ENCODE measurements at regions not wholly inside any gene's neighbourhood (a gene's known extent, or its start where the extent isn't known, plus 50 kb on each side); places are given as distances from the start of the nearest gene placed in this dataset.
"Not testable (repeated sequence)": the region's sequence is repeated elsewhere in the genome, so short reads cannot be mapped to it uniquely, and the experiment has no call there.

DNA sequence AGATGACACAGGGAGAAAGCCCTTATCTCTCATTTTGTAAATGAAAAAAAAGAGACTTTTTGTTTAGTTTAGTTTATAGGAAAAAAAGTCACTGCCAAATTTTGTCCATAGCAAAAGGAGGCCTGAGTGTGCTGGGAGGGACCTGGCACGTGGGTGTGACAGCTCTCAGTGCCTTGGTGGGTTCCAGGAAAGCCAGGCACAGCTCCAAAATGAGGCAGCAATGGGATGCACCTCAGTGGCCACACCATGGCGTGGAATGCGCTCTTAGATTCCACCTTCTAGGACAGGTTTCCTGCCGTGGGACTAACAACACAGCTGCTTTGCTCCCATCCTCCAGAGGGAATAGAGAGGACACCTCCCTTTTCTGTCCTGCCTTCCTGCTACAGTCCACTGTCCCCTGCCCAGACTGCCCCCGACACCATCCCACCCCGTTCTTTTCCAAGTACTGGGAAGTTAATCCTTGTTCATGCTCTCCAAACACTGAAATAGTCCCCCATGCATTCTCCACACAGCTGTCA lies 207.6 kb downstream of the EMP1 start:
- no peak for DNase-seq (ENCODE audit: low read depth in 2 of 3, low spot score in 2 of 3)

DNA sequence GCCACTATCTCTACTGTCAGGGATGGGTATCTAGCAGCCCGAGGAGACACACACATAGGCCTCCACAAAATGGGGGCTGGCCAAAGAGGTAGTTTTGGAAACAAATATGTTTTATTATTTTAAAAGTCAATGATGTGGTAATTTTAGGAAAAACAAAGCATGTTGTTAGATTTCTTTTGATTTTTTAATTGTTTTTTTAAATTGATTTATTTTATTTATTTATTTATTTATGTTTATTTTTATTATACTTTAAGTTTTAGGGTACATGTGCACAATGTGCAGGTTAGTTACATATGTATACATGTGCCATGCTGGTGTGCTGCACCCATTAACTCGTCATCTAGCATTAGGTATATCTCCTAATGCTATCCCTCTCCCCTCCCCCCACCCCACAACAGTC lies 194.8 kb downstream of the EMP1 start:
- not testable (repeated sequence) for DNase-seq (ENCODE audit: low read depth in 2 of 3, low spot score in 2 of 3)

DNA sequence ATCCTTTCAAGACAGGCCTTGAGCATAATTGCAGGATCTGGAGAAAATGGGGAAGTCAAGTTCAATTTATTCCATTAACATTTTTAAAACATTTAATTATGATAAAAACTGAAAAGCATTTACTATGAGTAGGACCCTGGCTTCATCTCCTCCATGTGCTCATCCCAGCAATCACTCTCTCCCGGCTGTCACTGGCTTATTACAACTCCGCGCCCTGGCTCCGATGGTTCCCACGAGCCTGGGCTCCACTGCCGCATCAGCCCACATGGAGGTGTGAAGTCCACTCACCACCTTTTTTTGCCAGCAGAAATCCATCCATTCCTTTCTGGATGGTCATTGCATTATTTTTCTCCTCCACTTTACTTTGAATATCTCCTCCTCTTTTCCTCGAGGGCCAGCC lies 194.4 kb downstream of the EMP1 start:
- DNase-seq (ENCODE audit: low read depth in 2 of 3, low spot score in 2 of 3), result no peak

DNA sequence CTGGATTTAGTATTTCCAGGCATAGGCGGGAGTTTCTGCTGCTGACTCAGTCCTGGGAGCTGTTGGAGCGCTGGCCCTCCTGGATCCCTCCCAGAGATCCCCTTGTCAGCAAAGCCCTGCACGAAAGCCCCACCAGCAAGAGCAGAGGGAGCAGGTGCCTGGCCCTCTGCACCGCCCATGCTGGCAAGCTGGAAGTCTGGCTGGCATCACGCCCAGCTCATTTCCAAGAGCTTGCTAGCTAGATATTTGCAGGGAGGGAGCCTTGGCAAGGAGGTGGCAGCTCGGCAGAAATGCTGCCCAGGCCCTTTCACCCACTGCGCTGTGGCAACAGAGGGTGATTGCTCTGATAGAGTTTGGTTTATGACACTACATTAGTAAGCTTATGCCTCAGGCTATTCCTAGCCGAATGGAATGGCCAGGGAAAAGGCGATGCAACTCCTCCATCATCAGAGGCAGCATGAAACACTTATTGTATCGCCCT lies 193.9 kb downstream of the EMP1 start:
- no peak for DNase-seq (ENCODE audit: low read depth in 2 of 3, low spot score in 2 of 3)

DNA sequence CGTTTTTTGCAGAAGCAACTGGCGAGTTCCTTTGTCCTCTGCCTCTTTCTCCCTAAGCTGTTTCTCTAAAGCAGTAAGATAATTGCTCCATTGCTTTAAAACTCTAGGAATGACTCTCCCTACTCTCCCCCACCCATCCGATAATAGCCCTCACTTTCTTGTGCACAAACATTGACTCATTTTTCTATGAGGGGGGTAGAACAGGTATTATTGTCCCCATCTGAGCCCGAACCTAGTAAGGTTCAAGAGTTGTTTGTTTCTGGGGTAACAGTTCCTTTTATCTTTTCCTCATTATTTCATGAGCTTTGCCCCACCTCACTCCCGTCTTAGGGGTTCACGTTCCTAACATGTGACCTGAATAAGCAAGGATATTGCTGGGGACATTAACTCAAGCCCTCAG lies 190.6 kb downstream of the EMP1 start:
- DNase-seq (ENCODE audit: low read depth in 2 of 3, low spot score in 2 of 3), result no peak

DNA sequence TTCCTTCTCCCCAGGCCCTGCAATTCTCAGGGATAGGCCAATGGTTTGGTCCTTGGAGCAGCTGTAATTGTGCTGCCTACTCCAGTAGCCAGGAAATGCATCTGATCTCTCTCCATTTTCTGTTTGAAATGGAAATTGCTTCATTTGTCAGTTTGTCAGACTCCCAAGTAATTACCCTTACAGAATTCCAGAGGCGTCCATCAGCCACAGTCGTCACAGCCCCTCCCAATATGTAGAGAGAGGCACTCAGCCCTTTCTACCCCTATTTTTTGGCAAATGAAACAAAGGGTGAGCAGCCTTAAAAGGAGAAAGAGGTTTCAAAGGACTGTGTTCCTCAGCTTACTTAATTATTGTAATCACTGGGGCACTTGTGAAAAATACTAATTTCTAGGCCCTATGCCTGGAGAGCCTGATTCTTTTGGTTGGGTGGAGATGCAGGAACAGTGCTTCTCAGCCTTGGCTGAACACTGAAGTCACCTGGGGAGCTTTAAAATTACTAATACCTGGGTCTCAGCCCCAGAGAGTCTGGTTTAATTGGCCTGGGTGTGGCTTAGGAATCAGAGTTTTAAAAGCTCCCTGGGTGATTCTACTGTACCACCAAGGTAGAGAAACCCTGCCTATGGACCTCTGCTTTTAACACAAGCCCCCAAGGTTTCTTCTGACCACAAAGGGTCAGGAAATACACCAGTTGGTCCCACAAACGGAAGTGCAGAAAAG lies 190.0 kb downstream of the EMP1 start:
- no peak for DNase-seq (ENCODE audit: low read depth in 2 of 3, low spot score in 2 of 3)

DNA sequence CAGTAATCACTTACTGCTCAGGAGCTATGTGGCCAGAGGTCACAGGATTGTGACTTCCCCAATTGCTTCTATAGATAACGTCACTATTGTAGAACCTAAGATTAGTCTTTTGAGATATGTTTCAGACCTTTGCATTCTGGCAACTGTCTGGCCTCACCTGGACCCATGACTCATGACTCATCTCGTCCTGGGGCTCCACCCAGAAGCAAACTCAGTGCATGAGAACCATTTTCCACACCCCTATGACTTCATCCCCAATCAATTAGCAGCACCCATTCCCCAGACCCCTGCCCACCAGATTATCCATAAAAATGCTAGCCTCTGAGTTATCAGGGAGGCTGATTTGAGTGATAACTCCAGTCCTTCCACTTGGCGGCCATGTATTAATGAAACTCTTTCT lies 186.9 kb downstream of the EMP1 start:
- DNase-seq (ENCODE audit: low read depth in 2 of 3, low spot score in 2 of 3), result no peak

DNA sequence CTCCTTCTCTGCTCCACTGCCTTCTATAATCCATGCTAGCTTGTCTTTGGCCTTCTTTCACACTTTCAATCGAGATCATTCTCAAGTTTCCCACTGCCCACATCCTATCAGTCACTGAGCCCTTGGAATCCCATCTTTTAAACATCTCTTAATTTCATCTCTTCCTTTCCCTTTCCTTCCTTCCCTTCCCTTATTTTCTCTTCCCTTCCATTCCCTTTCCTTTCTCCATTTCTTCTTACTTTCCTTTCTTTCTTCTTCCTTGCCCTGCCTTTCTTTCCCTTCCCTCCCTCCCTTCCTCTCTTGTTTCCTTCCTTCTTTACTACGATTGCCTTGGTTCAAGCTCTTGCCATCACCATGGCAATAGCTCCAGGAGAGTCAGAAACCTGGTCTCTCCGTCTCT lies 183.8 kb downstream of the EMP1 start:
- DNase-seq (ENCODE audit: low read depth in 2 of 3, low spot score in 2 of 3), result no peak

DNA sequence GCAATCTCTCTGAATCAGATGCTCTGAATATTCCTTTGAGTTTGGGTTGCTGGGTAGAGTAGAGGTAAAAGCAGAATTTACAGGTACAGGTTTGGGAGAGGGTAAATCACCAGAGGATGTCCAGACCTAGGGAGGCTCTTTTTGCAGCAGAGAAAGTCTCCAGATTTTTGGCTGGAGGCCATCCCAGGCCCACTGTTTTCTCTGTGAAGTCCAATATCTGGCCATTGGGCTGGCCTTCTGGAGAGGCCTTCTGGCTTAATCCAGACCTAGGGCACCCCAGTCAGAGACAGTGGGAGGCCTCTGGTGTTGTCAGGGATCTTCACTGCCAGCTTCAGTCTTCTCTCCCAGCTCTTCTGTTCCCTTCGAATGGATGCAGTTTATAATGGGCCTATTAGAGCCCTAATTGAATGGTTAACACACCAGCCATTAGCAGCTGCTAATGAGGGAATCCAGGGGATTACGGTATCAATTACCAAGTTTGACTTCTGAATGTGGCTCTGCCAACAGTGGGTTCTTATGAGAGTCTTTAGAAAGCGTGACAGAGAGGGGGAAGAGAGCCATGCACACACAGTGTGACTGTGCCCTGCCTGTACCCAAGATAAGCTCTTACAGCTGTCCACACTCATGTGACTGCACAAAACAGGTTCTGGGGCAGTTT lies 183.1 kb downstream of the EMP1 start:
- DNase-seq (ENCODE audit: low read depth in 2 of 3, low spot score in 2 of 3), result no peak

DNA sequence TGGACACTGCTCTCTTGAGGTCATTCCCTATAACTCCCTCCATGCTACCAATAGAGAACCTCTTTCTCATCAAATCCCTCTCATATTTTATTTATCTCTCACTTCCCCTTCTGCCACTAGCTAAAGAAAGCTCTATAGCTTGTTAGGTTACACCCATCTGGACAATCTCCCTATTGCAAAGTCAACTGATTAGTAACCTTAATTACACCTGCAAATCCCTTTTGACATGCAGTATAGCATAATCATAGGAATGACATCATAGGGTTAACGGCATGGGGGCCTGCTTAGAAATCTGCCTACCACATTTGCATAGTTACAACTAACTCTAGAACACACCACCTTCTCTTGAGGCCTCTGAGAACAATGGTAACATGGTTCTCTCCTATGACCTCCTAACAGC lies 181.2 kb downstream of the EMP1 start:
- no peak for DNase-seq (ENCODE audit: low read depth in 2 of 3, low spot score in 2 of 3)

DNA sequence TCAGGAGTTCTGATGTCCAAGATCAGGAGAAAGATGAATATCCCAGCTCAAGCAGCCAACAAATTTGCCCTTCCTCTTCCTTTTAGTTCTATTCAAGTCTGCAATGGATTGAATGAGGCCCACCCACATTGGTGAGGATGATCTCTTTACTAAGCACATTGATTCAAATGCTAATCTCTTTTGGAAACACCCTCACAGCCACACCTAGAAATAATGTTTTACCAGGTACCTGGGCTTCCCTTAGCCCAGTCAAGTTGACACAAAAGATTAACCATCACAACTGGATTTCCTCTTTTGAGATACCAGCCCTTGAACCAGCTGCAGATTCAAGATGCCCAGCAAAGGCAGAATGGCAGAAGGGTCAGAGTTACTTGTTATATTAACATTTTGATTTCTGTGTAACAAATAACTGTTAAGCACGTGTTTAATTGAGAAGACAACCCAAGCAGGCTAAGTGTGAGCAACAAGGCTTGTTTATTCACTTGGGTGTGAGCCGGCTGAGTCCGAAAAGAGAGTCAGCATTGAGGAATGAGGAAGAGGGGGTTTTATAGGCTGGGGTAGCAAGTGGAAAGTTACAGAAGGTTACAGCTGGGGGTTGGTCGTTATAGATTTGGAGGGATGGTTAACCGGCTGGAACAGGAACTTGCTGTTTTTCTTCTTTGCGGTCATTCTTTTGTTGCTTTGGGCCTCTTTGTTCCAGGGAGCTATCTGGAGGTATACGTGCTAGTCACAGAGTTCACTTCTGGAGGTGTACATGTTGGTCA lies 180.3 kb downstream of the EMP1 start:
- DNase-seq (ENCODE audit: low read depth in 2 of 3, low spot score in 2 of 3), result no peak

DNA sequence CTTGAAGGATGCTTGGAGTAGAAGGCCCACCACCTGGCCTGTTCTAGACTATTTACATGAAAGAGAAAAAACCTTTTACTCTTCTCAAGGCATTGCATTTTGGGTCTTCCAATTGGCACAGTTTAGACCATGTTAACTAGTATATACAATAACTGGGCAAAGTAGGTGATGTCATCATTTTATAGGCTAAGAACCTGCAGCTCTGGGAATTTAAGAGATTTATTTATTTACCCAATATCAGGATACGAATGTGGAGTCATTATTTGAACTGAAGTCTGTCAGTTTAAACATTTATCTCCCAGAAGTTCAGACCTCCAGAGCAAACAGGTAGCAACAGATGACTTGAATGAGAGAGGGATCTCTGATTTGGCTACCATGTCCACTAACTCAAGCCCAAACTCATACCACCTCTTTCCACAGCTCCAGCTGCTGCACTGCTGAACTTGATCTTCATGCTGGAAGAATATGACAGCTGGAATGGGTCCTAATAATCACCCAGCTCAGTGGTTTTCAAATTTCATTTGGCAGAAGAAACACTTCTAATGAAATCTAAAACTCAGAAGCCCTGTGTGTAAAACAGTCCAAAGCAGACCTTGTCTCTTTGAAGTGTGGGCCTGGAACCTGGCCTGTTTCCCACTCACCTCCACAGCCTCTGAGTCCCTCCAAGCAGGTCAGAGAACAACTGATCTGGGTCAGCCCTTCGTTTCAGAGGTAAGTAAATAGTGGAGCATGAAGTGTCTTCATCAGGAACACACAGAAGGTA lies 179.2 kb downstream of the EMP1 start:
- DNase-seq (ENCODE audit: low read depth in 2 of 3, low spot score in 2 of 3), result no peak

DNA sequence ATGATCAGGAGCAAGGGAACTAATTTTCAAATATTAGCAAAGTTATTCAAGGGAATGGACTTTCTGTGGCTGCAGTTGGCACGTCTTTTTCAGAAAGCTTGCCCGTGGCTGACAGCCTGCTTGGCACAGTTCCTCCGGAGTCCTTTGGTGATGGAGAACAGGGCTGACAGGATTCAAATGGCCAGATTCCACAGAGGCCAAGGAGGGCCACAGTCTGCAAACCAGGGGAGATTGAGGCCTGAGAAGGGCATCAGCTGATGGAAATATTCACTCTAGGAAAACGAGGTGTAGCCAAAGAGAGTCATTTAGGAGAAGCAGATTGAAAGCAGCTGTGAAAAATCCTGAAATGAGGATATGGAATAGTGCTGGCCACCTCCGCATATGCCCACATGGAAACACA lies 178.3 kb downstream of the EMP1 start:
- DNase-seq (ENCODE audit: low read depth in 2 of 3, low spot score in 2 of 3), result no peak

DNA sequence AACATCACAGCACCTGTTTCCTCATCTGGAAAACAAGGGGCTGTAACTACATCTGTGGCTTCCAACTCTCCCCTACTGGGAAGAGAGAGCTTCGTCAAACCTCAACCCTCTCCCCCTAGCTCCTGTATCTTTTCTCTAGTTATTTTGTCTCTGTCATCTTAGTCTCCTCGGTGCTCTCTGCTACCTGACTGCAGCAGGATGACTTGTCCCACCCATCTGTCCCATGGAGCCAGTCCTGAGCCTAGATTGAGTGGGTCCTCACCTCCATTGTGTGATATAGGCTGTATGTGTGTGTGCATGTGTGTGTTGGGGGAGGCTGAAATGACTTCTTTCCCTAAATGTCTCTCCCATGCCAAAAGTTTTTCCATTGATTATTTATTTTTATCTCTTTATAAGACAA lies 177.3 kb downstream of the EMP1 start:
- no peak for DNase-seq (ENCODE audit: low read depth in 2 of 3, low spot score in 2 of 3)

DNA sequence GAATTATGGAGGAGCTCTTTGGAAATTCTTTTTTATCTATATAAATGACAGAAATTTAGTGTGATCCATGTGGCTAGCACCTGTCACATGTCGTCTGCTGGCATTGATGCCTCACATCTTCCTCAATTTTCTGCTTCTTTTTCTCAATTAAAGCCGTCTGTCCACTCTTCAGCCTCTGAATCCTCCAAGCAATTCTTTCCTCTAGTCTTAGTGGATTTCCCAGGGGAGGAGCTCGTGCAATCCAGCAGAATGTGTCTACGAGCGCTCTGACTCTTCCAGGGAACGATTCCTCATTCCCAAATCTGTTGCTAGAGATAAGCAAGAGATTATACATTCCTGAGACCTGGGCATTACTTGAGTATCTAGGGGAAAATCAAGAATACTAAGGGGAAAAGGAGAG lies 176.6 kb downstream of the EMP1 start:
- DNase-seq (ENCODE audit: low read depth in 2 of 3, low spot score in 2 of 3), result no peak

DNA sequence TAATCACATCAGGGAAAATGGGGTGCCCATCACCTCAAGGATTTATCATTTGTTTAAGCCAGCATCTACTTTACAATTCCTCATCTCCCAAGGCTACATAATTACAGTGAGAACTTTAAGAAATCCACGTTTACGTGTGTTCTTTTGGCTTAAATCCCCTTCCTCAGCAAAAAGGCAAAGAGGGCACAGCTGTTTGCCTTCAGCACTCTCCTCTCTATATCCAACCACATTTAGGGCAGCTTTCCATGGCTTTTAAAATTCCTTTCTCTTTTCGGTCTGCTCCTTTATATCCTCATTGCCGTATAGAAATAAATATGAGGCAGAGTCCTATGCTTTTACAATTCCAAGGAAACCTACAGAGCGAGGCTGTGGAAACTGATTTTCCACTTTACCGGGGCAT lies 175.9 kb downstream of the EMP1 start:
- DNase-seq (ENCODE audit: low read depth in 2 of 3, low spot score in 2 of 3), result no peak

DNA sequence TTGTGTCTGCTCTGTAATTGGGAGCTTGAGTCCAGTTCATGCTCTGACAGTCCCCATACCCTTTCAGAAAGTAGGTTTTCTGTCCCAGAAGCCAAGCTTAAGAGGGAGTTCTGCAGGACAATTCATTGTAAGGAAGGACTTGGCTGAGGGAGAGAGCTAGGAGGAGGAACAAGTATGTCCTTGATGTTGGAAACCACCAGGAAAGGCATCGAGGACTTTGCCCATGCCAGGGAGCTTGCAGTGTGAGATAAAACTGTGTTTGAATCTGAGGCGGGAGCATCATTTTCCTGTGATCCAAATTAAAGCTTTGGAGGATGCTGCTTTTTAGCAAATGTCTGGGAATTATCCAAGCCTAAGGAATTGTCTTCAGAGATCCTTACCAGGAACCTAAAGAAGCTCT lies 175.3 kb downstream of the EMP1 start:
- DNase-seq (ENCODE audit: low read depth in 2 of 3, low spot score in 2 of 3), result no peak

DNA sequence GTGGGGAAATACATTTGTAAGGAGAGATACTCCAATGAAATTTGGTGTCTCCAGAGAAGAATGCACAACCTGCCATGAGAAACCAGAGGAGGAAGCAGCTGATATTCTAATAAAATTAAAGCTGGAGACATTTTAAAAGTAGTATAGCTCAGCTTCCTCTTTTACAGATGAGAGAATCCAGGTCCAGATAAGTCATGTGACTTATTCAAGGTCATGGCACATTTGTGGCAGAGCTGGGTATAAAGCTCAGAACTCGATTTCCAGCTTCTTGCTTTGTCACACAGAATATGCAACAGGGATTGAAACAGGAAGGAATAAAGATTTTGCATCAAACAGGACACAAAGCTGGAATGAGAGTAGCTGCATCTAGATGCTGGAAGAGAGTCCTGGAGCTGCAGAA lies 174.8 kb downstream of the EMP1 start:
- DNase-seq (ENCODE audit: low read depth in 2 of 3, low spot score in 2 of 3), result no peak

DNA sequence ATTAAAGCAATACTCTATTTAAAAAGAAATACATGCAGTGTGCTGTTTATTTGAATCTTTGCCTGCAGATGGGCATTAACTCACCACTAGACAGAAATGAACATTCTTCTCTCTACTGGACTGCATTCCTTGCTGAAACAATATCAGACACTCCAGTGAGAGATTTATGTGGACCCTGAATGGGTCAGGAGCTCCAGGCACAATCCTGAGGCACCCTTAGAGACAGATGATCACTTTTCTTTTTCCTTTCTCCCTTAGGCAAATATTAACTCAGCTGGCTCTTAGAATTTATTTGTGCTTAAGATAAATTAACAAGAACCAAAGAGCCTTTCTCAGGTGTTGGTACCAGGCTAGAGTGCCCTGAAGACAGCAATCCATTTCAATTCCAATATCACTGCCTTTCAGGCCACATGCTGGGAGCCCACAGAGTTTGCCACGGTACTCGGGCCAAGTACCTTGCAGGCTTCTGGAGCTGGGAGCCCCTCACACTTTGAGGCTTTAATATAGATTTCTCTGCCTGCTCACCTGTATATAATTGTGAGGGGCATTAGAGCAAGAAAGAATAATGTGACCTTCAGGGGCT lies 173.0 kb downstream of the EMP1 start:
- DNase-seq (ENCODE audit: low read depth in 2 of 3, low spot score in 2 of 3), result no peak

DNA sequence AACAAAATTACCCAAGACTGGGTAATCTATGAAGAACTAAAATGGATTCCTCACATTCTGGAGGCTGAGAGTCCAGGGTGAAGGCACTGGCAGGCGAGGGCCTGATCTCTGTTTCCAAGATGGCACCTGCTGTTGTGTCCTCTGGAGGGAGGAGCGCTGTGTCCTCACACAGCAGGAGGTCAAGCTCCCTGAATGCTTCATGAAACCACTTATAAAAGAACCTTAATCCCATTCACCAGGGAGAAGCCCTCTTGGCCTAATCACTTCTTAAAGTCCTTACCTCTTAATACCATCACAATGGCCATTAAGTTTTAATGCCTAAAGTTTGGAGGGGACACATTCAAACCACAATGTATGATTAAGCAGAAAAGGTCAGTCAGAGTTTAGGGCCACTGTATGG lies 172.4 kb downstream of the EMP1 start:
- DNase-seq (ENCODE audit: low read depth in 2 of 3, low spot score in 2 of 3), result no peak

DNA sequence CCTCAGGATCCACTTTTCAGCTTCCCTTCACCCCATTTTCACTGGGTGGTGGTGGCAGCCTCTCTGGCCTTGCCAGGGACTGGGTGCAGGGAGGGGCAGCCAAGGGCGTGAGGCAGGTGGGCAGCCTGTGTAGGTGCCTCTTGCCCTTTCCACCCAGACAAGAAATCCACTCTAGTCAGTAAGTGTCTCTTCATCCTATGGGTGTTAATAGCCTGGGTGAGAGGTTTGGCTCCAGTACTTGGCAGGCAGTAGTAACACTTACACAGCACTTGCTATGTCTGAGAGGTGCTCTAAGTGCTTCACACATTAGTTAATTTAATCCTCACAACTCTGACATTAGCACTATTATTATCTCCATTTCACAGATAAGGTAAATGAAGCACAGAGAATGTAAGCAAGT lies 171.9 kb downstream of the EMP1 start:
- DNase-seq (ENCODE audit: low read depth in 2 of 3, low spot score in 2 of 3), result no peak
